GM10266 (cell line): ENCODE measurements at regions not wholly inside any gene's neighbourhood (a gene's known extent, or its start where the extent isn't known, plus 50 kb on each side); places are given as distances from the start of the nearest gene placed in this dataset.
"Not testable (repeated sequence)": the region's sequence is repeated elsewhere in the genome, so short reads cannot be mapped to it uniquely, and the experiment has no call there.

ENCODE experiments used
- DNase-seq: peaks from one replicate; pipeline ENCODE4 v3.0.0; 2012; ENCODE audit errors: extremely low spot score
- CTCF ChIP-seq: IDR thresholded peaks from 2 replicates; pipeline ENCODE4 v1.5.1; 2012; ENCODE audit warnings: mild to moderate bottlenecking, low read depth; ENCODE audit not compliant: control insufficient read depth, insufficient read depth; ENCODE audit errors: missing control alignments

DNA sequence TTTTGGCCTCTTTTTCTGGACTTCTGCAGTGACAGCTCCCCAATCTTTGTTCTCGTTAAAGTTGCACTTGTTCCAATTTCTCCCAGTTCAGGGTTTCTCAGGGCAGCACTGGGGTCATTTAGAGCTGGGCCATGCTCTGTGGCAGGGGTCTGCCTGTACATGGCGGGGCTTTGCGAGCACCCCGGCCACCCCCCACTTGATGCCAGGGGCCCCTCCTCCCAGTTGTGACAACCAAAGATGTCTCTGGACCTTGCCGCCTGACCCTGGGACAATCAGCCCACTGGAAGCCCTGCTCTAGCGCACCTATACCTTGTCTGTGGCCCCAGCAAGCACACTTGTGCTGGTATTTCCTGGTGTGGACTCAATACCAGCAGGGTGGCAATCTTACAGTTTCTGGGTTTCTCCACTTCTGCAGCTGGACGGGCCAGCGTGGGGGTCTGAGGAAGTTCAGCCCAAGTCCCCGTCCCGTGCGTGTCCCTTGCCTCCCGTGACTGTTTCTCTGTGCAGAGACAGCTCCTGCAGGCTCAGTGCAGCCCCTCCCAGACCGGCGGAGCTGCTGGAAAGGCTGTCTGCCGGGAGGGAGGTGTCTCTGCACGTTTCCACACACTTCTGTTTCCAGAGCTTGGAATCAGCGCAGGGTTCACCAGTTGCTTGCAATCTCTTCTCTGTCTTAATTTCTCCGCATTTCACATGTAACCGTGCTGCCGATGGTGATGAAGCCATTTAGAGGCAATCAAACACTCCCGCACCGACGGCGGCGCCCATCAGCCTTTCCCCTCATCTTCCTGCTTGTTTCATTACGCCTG lies 1328.9 kb downstream of the BRD1 start:
- DNase-seq: no peak
- TF ChIP-seq CTCF: no peak

DNA sequence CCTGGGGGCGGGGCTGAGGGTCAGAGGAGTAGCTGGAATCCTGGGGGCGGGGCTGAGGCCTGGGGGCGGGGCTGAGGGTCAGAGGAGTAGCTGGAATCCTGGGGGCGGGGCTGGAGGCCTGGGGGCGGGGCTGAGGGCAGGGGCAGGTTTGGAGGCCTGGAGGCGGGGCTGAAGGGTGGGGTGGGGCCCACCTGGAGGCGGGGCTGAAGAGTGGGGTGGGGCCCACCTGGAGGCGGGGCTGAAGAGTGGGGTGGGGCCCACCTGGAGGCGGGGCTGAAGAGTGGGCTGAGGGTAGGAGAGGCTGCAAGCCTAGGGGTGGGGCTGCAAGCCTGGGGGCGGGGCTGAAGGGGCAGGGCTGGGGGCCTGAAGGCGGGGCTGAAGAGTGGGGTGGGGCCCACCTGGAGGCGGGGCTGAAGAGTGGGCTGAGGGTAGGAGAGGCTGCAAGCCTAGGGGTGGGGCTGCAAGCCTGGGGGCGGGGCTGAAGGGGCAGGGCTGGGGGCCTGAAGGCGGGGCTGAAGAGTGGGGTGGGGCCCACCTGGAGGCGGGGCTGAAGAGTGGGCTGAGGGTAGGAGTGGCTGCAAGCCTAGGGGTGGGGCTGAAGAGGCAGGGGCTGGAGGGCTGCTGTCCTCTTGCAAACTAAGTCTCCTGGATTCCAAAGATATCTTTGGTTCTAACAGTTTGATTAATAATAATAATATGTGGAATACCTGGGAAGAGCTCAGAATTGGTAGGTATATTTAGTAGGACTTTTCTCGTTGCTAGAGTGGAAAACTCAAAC lies 1329.7 kb downstream of the BRD1 start:
- not testable (repeated sequence) for DNase-seq

- no peak for TF ChIP-seq CTCF
- no peak for DNase-seq
Observed at GRCh38 chr22:48496987-48497650, 1330.6 kb downstream of the BRD1 start.

- no peak for DNase-seq
- TF ChIP-seq CTCF: no peak
Observed at GRCh38 chr22:48496226-48496845, 1331.3 kb downstream of the BRD1 start.

GRCh38 chr22:48495751-48496080 lies 1332.0 kb downstream of the BRD1 start:
- TF ChIP-seq CTCF: no peak
- DNase-seq: no peak

GRCh38 chr22:48494968-48495750 lies 1332.5 kb downstream of the BRD1 start:
- TF ChIP-seq CTCF: no peak
- no peak for DNase-seq
